Type B pancreatic cell (in vitro differentiated cells): ENCODE measurements at regions not wholly inside any gene's neighbourhood (a gene's known extent, or its start where the extent isn't known, plus 50 kb on each side); places are given as distances from the start of the nearest gene placed in this dataset.
"Not testable (repeated sequence)": the region's sequence is repeated elsewhere in the genome, so short reads cannot be mapped to it uniquely, and the experiment has no call there.

Source experiments
- DNase-seq: peaks from one replicate; pipeline ENCODE4 v3.0.0; 2021; ENCODE audit warnings: mixed read lengths; ENCODE audit not compliant: unreplicated experiment; ENCODE audit errors: extremely low spot score
- H3K27ac Mint-ChIP-seq: 2 replicates; pipeline ENCODE4 v1.8.0; 2021; ENCODE audit warnings: mild to moderate bottlenecking, mixed read lengths
- H3K27me3 Mint-ChIP-seq: 2 replicates; pipeline ENCODE4 v1.8.0; 2021; ENCODE audit warnings: mixed read lengths
- H3K36me3 Mint-ChIP-seq: 2 replicates; pipeline ENCODE4 v1.8.0; 2021; ENCODE audit warnings: mixed read lengths
- H3K4me1 Mint-ChIP-seq: one replicate; pipeline ENCODE4 v1.8.0; 2021; ENCODE audit warnings: mixed read lengths; ENCODE audit not compliant: unreplicated experiment
- H3K4me3 Mint-ChIP-seq: 2 replicates; pipeline ENCODE4 v1.8.0; 2021; ENCODE audit warnings: mild to moderate bottlenecking, mixed read lengths
- H3K9me3 Mint-ChIP-seq: 2 replicates; pipeline ENCODE4 v1.8.0; 2021; ENCODE audit warnings: mixed read lengths
- CTCF ChIP-seq: fragments of 200-600 bp; sonication (generic); conservative IDR thresholded peaks from 2 replicates; pipeline ENCODE4 v1.5.0; 2021; ENCODE audit warnings: antibody characterized with exemption, mild to moderate bottlenecking

GRCh38 chr12:66756631-66757030 is 77.8 kb upstream of the GRIP1 start:
- H3K36me3 Mint-ChIP-seq: no peaks in the 10 kb centered on the region
- peaks cover 4% of the 10 kb centered on the region for H3K27me3 Mint-ChIP-seq
- peaks cover 4% of the 10 kb centered on the region for H3K9me3 Mint-ChIP-seq
- peaks cover 21% of the 10 kb centered on the region for H3K4me1 Mint-ChIP-seq
- H3K4me3 Mint-ChIP-seq: no peak overlapping the region
- TF ChIP-seq CTCF: no peak
- no peak for DNase-seq
- H3K27ac Mint-ChIP-seq: no peak overlapping the region

- H3K36me3 Mint-ChIP-seq, H3K27me3 Mint-ChIP-seq, H3K27ac Mint-ChIP-seq, H3K4me3 Mint-ChIP-seq, DNase-seq, H3K9me3 Mint-ChIP-seq: not testable (repeated sequence)
- H3K4me1 Mint-ChIP-seq: peaks cover 17% of the 10 kb centered on the region
These were observed 81.2 kb upstream of the GRIP1 start for GRCh38 chr12:66760122-66760521.

- H3K27me3 Mint-ChIP-seq: no peaks in the 10 kb centered on the region
- H3K4me3 Mint-ChIP-seq: no peak overlapping the region
- no peak overlapping the region for H3K27ac Mint-ChIP-seq
- H3K36me3 Mint-ChIP-seq: no peaks in the 10 kb centered on the region
- no peak for TF ChIP-seq CTCF
- no peaks in the 10 kb centered on the region for H3K9me3 Mint-ChIP-seq
- H3K4me1 Mint-ChIP-seq: peaks cover 22% of the 10 kb centered on the region
- no peak for DNase-seq
These were observed 84.6 kb upstream of the GRIP1 start for GRCh38 chr12:66763467-66763866.

- H3K36me3 Mint-ChIP-seq: no peaks in the 10 kb centered on the region
- no peak for DNase-seq
- H3K9me3 Mint-ChIP-seq: no peaks in the 10 kb centered on the region
- no peak for TF ChIP-seq CTCF
- no peak overlapping the region for H3K27ac Mint-ChIP-seq
- no peak overlapping the region for H3K4me3 Mint-ChIP-seq
- no peaks in the 10 kb centered on the region for H3K27me3 Mint-ChIP-seq
- peaks cover 22% of the 10 kb centered on the region for H3K4me1 Mint-ChIP-seq
These were observed 86.3 kb upstream of the GRIP1 start for GRCh38 chr12:66765204-66765603.

GRCh38 chr12:66767536-66767935 is 88.7 kb upstream of the GRIP1 start:
- no peak for DNase-seq
- no peak overlapping the region for H3K27ac Mint-ChIP-seq
- H3K36me3 Mint-ChIP-seq: no peaks in the 10 kb centered on the region
- H3K9me3 Mint-ChIP-seq: no peaks in the 10 kb centered on the region
- H3K4me3 Mint-ChIP-seq: no peak overlapping the region
- TF ChIP-seq CTCF: no peak
- no peaks in the 10 kb centered on the region for H3K27me3 Mint-ChIP-seq
- peaks cover 16% of the 10 kb centered on the region for H3K4me1 Mint-ChIP-seq

GRCh38 chr12:66768293-66768692 is 89.4 kb upstream of the GRIP1 start:
- Mint-ChIP-seq H3K27me3 (no peaks in the 10 kb centered on the region), H3K4me3 (no peak overlapping the region), H3K4me1 (peaks cover 13% of the 10 kb centered on the region), H3K9me3 (no peaks in the 10 kb centered on the region), H3K36me3 (no peaks in the 10 kb centered on the region), H3K27ac (no peak overlapping the region)
- DNase-seq: no peak
- no peak for TF ChIP-seq CTCF
